GM23248 (cell line): ENCODE measurements at regions not wholly inside any gene's neighbourhood (a gene's known extent, or its start where the extent isn't known, plus 50 kb on each side); places are given as distances from the start of the nearest gene placed in this dataset.
"Not testable (repeated sequence)": the region's sequence is repeated elsewhere in the genome, so short reads cannot be mapped to it uniquely, and the experiment has no call there.

Source experiments
- DNase-seq: peaks from one replicate; pipeline ENCODE4 v3.0.0-alpha.2; 2015
- H2AFZ ChIP-seq: fragments of 200-600 bp; sonication (generic); 2 replicates; pipeline ENCODE4 v1.6.1; 2016; ENCODE audit warnings: antibody characterized with exemption
- H3F3A ChIP-seq: fragments of 200-600 bp; sonication (generic); 2 replicates; pipeline ENCODE4 v1.6.1; 2016; ENCODE audit warnings: mild to moderate bottlenecking, antibody characterized with exemption, mixed run types; ENCODE audit not compliant: insufficient read depth
- H3K27ac ChIP-seq: fragments of 200-600 bp; sonication (generic); 2 replicates; pipeline ENCODE4 v1.5.1; 2016; ENCODE audit warnings: mild to moderate bottlenecking
- H3K27me3 ChIP-seq: fragments of 200-600 bp; sonication (generic); replicated peaks from 2 replicates; pipeline ENCODE4 v1.6.1; 2016; ENCODE audit warnings: mild to moderate bottlenecking; ENCODE audit not compliant: insufficient read depth
- H3K36me3 ChIP-seq: fragments of 200-600 bp; sonication (generic); 2 replicates; pipeline ENCODE4 v1.6.1; 2016; ENCODE audit warnings: low read depth, mild to moderate bottlenecking
- H3K4me1 ChIP-seq: fragments of 200-600 bp; sonication (generic); 2 replicates; pipeline ENCODE4 v1.6.1; 2016; ENCODE audit warnings: mild to moderate bottlenecking; ENCODE audit not compliant: insufficient read depth
- H3K4me2 ChIP-seq: fragments of 200-600 bp; sonication (generic); one replicate; pipeline ENCODE4 v1.6.1; 2016; ENCODE audit warnings: mild to moderate bottlenecking; ENCODE audit not compliant: unreplicated experiment
- H3K4me3 ChIP-seq: fragments of 200-600 bp; sonication (generic); 2 replicates; pipeline ENCODE4 v1.5.1; 2016; ENCODE audit warnings: mild to moderate bottlenecking
- H3K79me2 ChIP-seq: fragments of 200-600 bp; sonication (generic); 2 replicates; pipeline ENCODE4 v1.6.1; 2016; ENCODE audit warnings: mild to moderate bottlenecking; ENCODE audit not compliant: insufficient read depth
- H3K9ac ChIP-seq: fragments of 200-600 bp; sonication (generic); 2 replicates; pipeline ENCODE4 v1.6.1; 2016; ENCODE audit warnings: mild to moderate bottlenecking
- H3K9me2 ChIP-seq: fragments of 200-600 bp; sonication (generic); 2 replicates; pipeline ENCODE4 v1.6.1; 2016; ENCODE audit warnings: mixed run types, mild to moderate bottlenecking, moderate library complexity; ENCODE audit not compliant: insufficient read depth
- H3K9me3 ChIP-seq: fragments of 200-600 bp; sonication (generic); one replicate; pipeline ENCODE4 v1.6.1; 2017; ENCODE audit warnings: low read depth
- H4K20me1 ChIP-seq: fragments of 200-600 bp; sonication (generic); 2 replicates; pipeline ENCODE4 v1.6.0; 2016; ENCODE audit not compliant: insufficient read depth
- EZH2 ChIP-seq: fragments of 200-600 bp; sonication (generic); IDR thresholded peaks from 2 replicates; pipeline ENCODE4 v1.6.1; 2018; ENCODE audit warnings: antibody characterized with exemption, mild to moderate bottlenecking; ENCODE audit not compliant: insufficient read depth, poor library complexity, severe bottlenecking
- EZH2phosphoT487 ChIP-seq: fragments of 200-600 bp; sonication (generic); IDR thresholded peaks from 2 replicates; pipeline ENCODE4 v1.6.1; 2018; ENCODE audit warnings: antibody characterized with exemption, moderate library complexity, mild to moderate bottlenecking, low read depth; ENCODE audit not compliant: insufficient read depth
- WGBS, 2 experiments: methylation state at CpG; one replicate each; pipeline ENCODE4 v1.1.6; 2015 to 2017; ENCODE audit warnings: low lambda C conversion rate in 2 of 2, low coverage in 1 of 2; ENCODE audit errors: missing lambda C conversion rate in 2 of 2; 5-methylcytosine and 5-hydroxymethylcytosine counted together
- in situ Hi-C: fragments of 300-500 bp; cut with MboI; formaldehyde crosslinking; loops from 2 replicates; pipeline ENCODE4 v1.15.0; 2020

DNA sequence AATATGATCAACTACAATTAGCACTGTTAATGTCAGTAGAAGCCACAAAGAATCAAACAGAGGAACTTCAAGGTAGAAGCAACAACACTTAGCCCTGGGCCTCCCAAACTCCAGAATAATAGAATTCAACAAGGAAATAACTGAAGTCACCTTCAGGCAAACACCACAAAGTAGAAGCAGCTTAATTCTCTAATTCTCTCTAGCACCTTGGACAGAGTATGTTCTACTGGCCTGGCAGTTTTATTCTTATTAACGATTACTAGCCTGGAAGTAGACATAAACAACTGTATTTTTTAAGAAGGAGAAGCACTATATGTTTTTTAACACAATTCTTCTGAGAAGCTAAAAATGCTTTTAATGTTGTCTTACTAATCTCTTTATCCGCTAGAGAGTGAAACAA lies 911.9 kb downstream of the DTWD2 start:
- Histone ChIP-seq H2AFZ (no peak overlapping the region), H3K4me1 (no peaks in the 10 kb centered on the region), H3K4me3 (no peak overlapping the region), H3K27me3 (no peaks in the 10 kb centered on the region), H3K79me2 (no peaks in the 10 kb centered on the region), H4K20me1 (no peaks in the 10 kb centered on the region), H3K4me2 (no peak overlapping the region), H3K9ac (no peak overlapping the region), H3K36me3 (no peaks in the 10 kb centered on the region), H3K27ac (no peak overlapping the region), H3F3A (no peaks in the 10 kb centered on the region), H3K9me3 (no peaks in the 10 kb centered on the region), H3K9me2 (no peaks in the 10 kb centered on the region)
- in situ Hi-C loops, result no loop called here
- no peak for TF ChIP-seq EZH2phosphoT487
- TF ChIP-seq EZH2, result no peak
- DNase-seq, result no peak
- WGBS, 2 experiments, result 19 to 34% methylated on average over 2 of the region's 2 CpGs

- in situ Hi-C loops, result no loop called here
- no peaks in the 10 kb centered on the region for H3F3A ChIP-seq
- no peaks in the 10 kb centered on the region for H3K27me3 ChIP-seq
- H3K36me3 ChIP-seq, result no peaks in the 10 kb centered on the region
- 47 to 58% methylated on average over 2 of the region's 2 CpGs for WGBS, 2 experiments
- DNase-seq, result no peak
- no peaks in the 10 kb centered on the region for H3K9me3 ChIP-seq
- no peaks in the 10 kb centered on the region for H3K79me2 ChIP-seq
- no peak overlapping the region for H3K4me2 ChIP-seq
- H2AFZ ChIP-seq, result no peak overlapping the region
- no peaks in the 10 kb centered on the region for H3K4me1 ChIP-seq
- H3K9me2 ChIP-seq, result no peaks in the 10 kb centered on the region
- no peak overlapping the region for H3K9ac ChIP-seq
- TF ChIP-seq EZH2, result no peak
- no peak for TF ChIP-seq EZH2phosphoT487
- H4K20me1 ChIP-seq, result no peaks in the 10 kb centered on the region
- H3K4me3 ChIP-seq, result no peak overlapping the region
- no peak overlapping the region for H3K27ac ChIP-seq
Observed at GRCh38 chr5:118070041-118070440, 918.3 kb downstream of the DTWD2 start.

- H3F3A ChIP-seq, result no peaks in the 10 kb centered on the region
- no peaks in the 10 kb centered on the region for H3K9me2 ChIP-seq
- no peak overlapping the region for H3K4me2 ChIP-seq
- no peaks in the 10 kb centered on the region for H3K4me1 ChIP-seq
- no peak overlapping the region for H3K9ac ChIP-seq
- H3K27ac ChIP-seq, result no peak overlapping the region
- in situ Hi-C loops, result no loop called here
- no peaks in the 10 kb centered on the region for H3K36me3 ChIP-seq
- no peak for DNase-seq
- no peak overlapping the region for H3K4me3 ChIP-seq
- TF ChIP-seq EZH2phosphoT487, result no peak
- TF ChIP-seq EZH2, result no peak
- no peaks in the 10 kb centered on the region for H3K27me3 ChIP-seq
- no peak overlapping the region for H2AFZ ChIP-seq
- H3K79me2 ChIP-seq, result no peaks in the 10 kb centered on the region
- no peaks in the 10 kb centered on the region for H3K9me3 ChIP-seq
- H4K20me1 ChIP-seq, result no peaks in the 10 kb centered on the region
Observed at GRCh38 chr5:118069452-118069851, 918.9 kb downstream of the DTWD2 start.

DNA sequence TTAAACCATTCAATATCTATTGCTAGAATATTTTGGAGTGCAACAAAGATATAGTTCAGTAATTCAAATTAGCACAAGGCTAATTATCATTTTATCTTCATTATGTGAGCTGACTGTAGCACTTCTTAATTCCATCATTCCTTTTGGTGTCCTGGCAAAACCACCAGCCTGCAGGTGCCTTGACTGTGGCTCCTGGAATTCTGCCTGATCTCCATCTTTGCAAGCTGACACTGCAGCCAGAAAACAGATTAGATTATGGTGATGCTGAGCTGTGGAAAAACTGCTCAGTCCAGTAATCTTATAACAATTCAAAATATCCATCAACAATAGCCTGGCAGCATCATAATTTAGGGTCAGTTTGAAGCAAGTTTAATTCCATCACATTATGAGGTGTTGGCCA lies 919.5 kb downstream of the DTWD2 start:
- no peaks in the 10 kb centered on the region for H3K36me3 ChIP-seq
- H3K79me2 ChIP-seq, result no peaks in the 10 kb centered on the region
- no peak overlapping the region for H2AFZ ChIP-seq
- no peak for TF ChIP-seq EZH2
- TF ChIP-seq EZH2phosphoT487, result no peak
- in situ Hi-C loops, result no loop called here
- H3K9me2 ChIP-seq, result no peaks in the 10 kb centered on the region
- no peaks in the 10 kb centered on the region for H3F3A ChIP-seq
- H3K9ac ChIP-seq, result no peak overlapping the region
- DNase-seq, result no peak
- H3K4me3 ChIP-seq, result no peak overlapping the region
- no peak overlapping the region for H3K27ac ChIP-seq
- H3K4me1 ChIP-seq, result no peaks in the 10 kb centered on the region
- H4K20me1 ChIP-seq, result no peaks in the 10 kb centered on the region
- H3K27me3 ChIP-seq, result no peaks in the 10 kb centered on the region
- no peaks in the 10 kb centered on the region for H3K9me3 ChIP-seq
- H3K4me2 ChIP-seq, result no peak overlapping the region

GRCh38 chr5:118063836-118064235 lies 924.5 kb downstream of the DTWD2 start:
- not testable (repeated sequence) for H3K27ac ChIP-seq

More at GRCh38 chr5:118063836-118064235, 924.5 kb downstream of the DTWD2 start:
- H3F3A ChIP-seq, H3K4me2 ChIP-seq, H3K79me2 ChIP-seq, H3K27me3 ChIP-seq, in situ Hi-C loops, H3K9me2 ChIP-seq, H3K4me1 ChIP-seq, H3K36me3 ChIP-seq, H3K4me3 ChIP-seq, H3K9me3 ChIP-seq, H2AFZ ChIP-seq, DNase-seq, H3K9ac ChIP-seq, H4K20me1 ChIP-seq: not testable (repeated sequence)
